BE2C (cell line): ENCODE measurements at regions not wholly inside any gene's neighbourhood (a gene's known extent, or its start where the extent isn't known, plus 50 kb on each side); places are given as distances from the start of the nearest gene placed in this dataset.

Source experiments
- DNase-seq: peaks from one replicate; pipeline ENCODE4 v3.0.0-alpha.2; 2020
- H3K27me3 ChIP-seq: fragments of 250-450 bp; sonication (Bioruptor Pico); 2 replicates; pipeline ENCODE4 v1.5.1; 2020; ENCODE audit warnings: mild to moderate bottlenecking
- H3K36me3 ChIP-seq: fragments of 250-450 bp; sonication (Bioruptor Pico); 2 replicates; pipeline ENCODE4 v1.5.1; 2020; ENCODE audit warnings: mild to moderate bottlenecking
- H3K4me1 ChIP-seq: fragments of 250-450 bp; sonication (Bioruptor Pico); 2 replicates; pipeline ENCODE4 v1.5.1; 2020
- H3K4me3 ChIP-seq: 2 replicates; pipeline ENCODE4 v1.5.1; 2011; ENCODE audit warnings: low read depth, low read length
- H3K9me3 ChIP-seq: fragments of 250-450 bp; sonication (Bioruptor Pico); 2 replicates; pipeline ENCODE4 v1.5.1; 2020
- TF ChIP-seq, protein P1 (sequence below): IDR thresholded peaks from 2 replicates; pipeline ENCODE4 v1.5.1; 2012; ENCODE audit warnings: mild to moderate bottlenecking, low read depth, low read length

DNA sequence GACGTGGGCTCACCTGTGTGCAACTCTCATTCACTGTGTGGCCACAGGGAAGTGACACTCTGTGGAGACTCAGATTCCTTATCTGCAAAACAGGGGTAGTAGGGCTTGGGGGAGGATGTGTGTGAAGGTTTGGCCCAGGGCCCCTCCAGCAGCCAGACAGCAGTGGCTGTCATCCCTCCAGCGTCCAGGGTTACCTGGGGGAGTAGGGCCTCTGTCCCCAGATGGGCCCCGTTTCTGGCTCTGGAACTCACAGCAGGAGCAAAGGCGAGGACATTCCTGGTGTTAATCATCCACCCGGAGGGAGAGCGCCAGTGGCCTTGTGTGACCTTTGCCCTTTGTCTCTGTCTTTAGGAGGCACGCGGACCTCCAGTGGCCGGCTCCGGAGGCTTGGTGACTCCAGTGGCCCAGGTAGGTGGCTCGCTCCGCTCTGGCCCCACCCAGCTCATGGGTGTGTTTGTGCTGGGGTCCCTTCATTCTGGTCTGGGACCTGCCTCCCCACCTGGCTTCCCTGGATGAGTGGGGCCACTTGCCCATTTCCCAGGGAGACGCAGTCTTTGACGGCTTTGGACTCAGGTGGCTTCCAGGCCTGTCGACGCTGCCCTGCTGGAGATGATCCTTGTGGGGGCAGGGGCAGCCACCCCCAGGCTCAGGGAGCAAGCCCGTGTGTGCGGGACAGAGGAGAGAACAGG lies 166.2 kb downstream of the SEC14L1 start:
- H3K4me3 ChIP-seq, result no peak overlapping the region
- H3K36me3 ChIP-seq, result no peaks in the 10 kb centered on the region
- no peaks in the 10 kb centered on the region for H3K9me3 ChIP-seq
- no peaks in the 10 kb centered on the region for H3K27me3 ChIP-seq
- no peak for DNase-seq
- TF ChIP-seq, protein P1, sequence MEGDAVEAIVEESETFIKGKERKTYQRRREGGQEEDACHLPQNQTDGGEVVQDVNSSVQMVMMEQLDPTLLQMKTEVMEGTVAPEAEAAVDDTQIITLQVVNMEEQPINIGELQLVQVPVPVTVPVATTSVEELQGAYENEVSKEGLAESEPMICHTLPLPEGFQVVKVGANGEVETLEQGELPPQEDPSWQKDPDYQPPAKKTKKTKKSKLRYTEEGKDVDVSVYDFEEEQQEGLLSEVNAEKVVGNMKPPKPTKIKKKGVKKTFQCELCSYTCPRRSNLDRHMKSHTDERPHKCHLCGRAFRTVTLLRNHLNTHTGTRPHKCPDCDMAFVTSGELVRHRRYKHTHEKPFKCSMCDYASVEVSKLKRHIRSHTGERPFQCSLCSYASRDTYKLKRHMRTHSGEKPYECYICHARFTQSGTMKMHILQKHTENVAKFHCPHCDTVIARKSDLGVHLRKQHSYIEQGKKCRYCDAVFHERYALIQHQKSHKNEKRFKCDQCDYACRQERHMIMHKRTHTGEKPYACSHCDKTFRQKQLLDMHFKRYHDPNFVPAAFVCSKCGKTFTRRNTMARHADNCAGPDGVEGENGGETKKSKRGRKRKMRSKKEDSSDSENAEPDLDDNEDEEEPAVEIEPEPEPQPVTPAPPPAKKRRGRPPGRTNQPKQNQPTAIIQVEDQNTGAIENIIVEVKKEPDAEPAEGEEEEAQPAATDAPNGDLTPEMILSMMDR, result no peak
- peaks cover 8% of the 10 kb centered on the region for H3K4me1 ChIP-seq

DNA sequence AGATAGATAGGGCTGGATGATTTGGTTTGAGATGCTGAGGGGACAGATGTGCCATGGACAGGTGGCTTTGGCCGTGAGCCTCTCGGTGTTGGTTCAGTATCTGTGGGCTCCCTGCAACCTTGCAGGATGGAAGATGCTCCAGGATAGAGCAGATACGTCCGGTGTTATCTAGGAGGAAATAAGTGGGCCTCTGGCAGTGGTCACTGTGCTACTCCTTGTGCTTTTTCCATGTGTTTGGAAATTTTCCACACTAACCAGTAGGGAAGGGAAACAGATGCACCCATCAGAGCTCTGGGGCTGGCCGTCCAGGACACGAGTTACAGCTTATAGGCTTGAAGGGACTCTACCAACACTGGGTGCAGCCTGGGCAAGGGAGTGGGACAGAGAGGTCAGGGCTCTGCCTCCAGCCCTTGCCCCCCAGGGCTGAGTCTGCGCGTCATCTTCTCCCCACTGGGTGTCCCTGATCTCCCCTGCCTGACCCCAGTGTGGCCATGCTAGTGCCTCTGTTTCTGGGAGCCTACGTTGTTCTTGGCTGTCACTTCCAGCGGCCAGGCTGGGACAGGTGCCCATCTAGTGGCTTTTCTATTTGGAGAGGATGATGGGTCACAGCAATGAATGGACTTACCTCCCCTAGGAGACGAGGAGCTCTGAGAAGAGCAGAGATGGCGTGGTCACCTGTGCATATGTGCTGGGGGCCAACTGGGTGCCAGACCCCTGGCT lies 166.9 kb downstream of the SEC14L1 start:
- Histone ChIP-seq H3K4me1 (peaks cover 8% of the 10 kb centered on the region), H3K27me3 (no peaks in the 10 kb centered on the region), H3K36me3 (no peaks in the 10 kb centered on the region), H3K4me3 (no peak overlapping the region), H3K9me3 (no peaks in the 10 kb centered on the region)
- TF ChIP-seq, protein P1, result no peak
- no peak for DNase-seq

DNA sequence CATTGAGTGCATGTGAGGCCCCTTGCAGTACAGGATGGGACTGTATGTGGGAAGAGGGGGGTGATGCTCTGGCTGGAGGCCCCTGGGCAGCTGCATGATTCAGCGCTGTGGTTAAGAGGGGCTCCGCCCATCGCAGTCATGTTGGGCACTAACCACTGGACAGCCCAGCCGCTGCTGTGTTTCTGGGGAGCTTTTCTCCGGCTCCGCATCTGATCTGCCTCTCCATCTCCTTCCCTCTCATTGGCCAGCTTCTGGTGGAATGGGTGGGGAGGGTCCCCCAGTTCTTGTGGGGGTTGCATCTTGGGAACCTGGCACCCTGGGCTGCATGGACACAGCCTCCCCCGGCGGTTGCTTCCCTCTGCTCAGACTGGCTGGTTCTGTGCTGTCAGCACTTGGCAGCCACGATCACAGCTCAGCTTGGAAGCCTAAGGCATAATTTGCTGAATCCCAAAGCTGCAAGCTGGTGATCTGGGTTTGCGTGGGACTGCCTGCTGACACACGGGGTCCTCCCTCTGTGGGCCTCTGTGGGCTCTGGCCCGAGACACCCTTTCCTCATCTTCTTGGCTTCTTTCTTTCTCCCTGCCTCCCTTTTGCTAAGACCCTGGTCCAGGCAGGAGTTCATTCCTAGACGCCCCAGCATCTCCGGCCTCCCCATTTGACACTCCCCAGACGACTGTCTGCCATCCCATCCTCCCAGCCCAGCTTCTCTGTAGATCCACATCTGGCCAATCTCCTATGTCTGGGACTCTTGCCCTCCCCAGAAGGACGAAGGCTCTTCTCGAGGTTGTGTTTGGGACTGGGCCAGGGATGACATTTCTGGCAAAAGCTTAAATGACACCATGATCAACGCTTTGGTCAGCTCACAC lies 168.3 kb downstream of the SEC14L1 start:
- TF ChIP-seq, protein P1, result no peak
- no peaks in the 10 kb centered on the region for H3K27me3 ChIP-seq
- no peak overlapping the region for H3K4me3 ChIP-seq
- H3K36me3 ChIP-seq, result no peaks in the 10 kb centered on the region
- no peaks in the 10 kb centered on the region for H3K9me3 ChIP-seq
- DNase-seq, result peak; percentile 37
- H3K4me1 ChIP-seq, result peaks cover 8% of the 10 kb centered on the region

DNA sequence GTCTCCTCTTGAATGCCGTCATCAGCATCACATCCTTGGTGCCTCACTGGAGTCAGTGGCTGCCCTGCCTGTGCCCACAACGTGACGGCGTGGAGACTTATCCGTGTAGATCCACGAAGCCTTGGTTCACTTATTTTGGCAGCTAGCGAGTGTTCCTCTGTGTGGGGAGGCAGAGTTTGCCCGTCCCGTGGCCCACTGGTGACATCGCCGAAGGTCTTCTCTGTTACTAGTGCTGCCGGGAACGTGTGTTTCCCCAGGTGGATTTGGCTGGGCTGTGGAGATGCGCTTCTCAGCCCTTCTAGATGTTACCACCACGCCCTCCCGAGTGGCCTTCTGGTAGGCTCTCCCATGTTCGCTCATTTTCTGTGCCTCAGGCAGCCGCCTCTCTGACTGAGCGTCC lies 169.6 kb downstream of the SEC14L1 start:
- TF ChIP-seq, protein P1, result no peak
- Histone ChIP-seq H3K36me3 (no peaks in the 10 kb centered on the region; the same call in 1 of the 2 replicates), H3K27me3 (no peaks in the 10 kb centered on the region), H3K4me1 (peaks cover 8% of the 10 kb centered on the region), H3K4me3 (no peak overlapping the region), H3K9me3 (no peaks in the 10 kb centered on the region)
- DNase-seq, result no peak

DNA sequence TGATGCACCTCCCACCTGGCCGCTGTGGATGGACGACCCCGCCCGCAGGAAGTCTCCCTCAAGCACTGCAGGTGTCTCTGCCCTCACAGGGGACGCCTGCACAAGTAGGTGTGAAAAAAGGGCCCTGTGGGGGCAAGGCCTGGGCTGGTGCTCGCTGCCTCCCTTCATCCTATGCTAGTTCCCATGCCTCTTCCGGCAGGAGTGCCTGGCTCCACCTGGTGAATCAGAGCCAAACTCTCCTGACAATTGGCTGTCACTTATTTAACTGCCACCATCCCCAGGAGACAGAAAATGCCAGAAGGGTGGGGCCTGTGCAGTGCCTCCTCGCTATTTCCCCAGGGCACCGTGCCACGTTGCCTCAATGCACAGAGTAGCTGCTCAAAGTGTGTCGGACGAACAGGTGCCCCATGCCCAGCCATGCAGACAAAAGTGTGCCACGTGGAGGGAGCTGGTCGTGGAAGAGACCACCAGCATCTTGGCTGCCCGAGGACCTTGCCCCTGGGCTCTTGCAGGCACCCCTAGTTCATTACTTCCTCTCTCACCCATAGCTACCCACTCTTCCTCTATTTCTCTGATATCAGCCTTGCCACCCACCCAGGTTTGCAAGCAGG lies 170.7 kb downstream of the SEC14L1 start:
- TF ChIP-seq, protein P1, result no peak
- H3K36me3 ChIP-seq, result no peaks in the 10 kb centered on the region; the same call in 1 of the 2 replicates
- peaks cover 4% of the 10 kb centered on the region for H3K4me1 ChIP-seq
- DNase-seq, result no peak
- no peaks in the 10 kb centered on the region for H3K27me3 ChIP-seq
- no peak overlapping the region for H3K4me3 ChIP-seq
- H3K9me3 ChIP-seq, result no peaks in the 10 kb centered on the region
